GF-D8 (cell line): ENCODE measurements at regions not wholly inside any gene's neighbourhood (a gene's known extent, or its start where the extent isn't known, plus 50 kb on each side); places are given as distances from the start of the nearest gene placed in this dataset.
"Not testable (repeated sequence)": the region's sequence is repeated elsewhere in the genome, so short reads cannot be mapped to it uniquely, and the experiment has no call there.

Experiments
- DNase-seq: peaks from one replicate; lab custom pipeline; 2025; lab: John Stamatoyannopoulos, UW

- DNase-seq, result no peak
Observed at GRCh38 chr9:79446523-79447307, 125.0 kb upstream of the TLE4 start.

- DNase-seq, result no peak
Observed at GRCh38 chr9:79447308-79447605, 124.5 kb upstream of the TLE4 start.

GRCh38 chr9:79447762-79448161 is 124.0 kb upstream of the TLE4 start:
- DNase-seq, result no peak

GRCh38 chr9:79452265-79452664 is 119.5 kb upstream of the TLE4 start:
- DNase-seq, result no peak

- DNase-seq, result no peak
Observed at GRCh38 chr9:79461712-79462111, 110.1 kb upstream of the TLE4 start.

- DNase-seq, result no peak
Observed at GRCh38 chr9:79465156-79465555, 106.6 kb upstream of the TLE4 start.

GRCh38 chr9:79469164-79469563 is 102.6 kb upstream of the TLE4 start:
- no peak for DNase-seq

GRCh38 chr9:79470954-79471353 is 100.8 kb upstream of the TLE4 start:
- DNase-seq, result no peak

- DNase-seq, result no peak
Observed at GRCh38 chr9:79471580-79472543, 99.9 kb upstream of the TLE4 start.

- DNase-seq, result no peak
Observed at GRCh38 chr9:79473704-79474103, 98.1 kb upstream of the TLE4 start.

GRCh38 chr9:79477241-79477840 is 94.4 kb upstream of the TLE4 start:
- no peak for DNase-seq

GRCh38 chr9:79477955-79478771 is 93.6 kb upstream of the TLE4 start:
- DNase-seq, result no peak

- DNase-seq, result no peak
Observed at GRCh38 chr9:79480639-79481038, 91.1 kb upstream of the TLE4 start.

GRCh38 chr9:79481846-79482477 is 89.8 kb upstream of the TLE4 start:
- no peak for DNase-seq

- DNase-seq, result no peak
Observed at GRCh38 chr9:79485258-79485657, 86.5 kb upstream of the TLE4 start.

- no peak for DNase-seq
Observed at GRCh38 chr9:79489261-79490000, 82.3 kb upstream of the TLE4 start.

- no peak for DNase-seq
Observed at GRCh38 chr9:79490657-79491248, 81.0 kb upstream of the TLE4 start.

- DNase-seq, result no peak
Observed at GRCh38 chr9:79492092-79493009, 79.4 kb upstream of the TLE4 start.

GRCh38 chr9:79500196-79500864 is 71.4 kb upstream of the TLE4 start:
- DNase-seq, result not testable (repeated sequence)
